OCI-LY7 (cell line): ENCODE measurements at regions not wholly inside any gene's neighbourhood (a gene's known extent, or its start where the extent isn't known, plus 50 kb on each side); places are given as distances from the start of the nearest gene placed in this dataset.

Experiments used
- BruUV-seq: library from RNA; stranded (reverse); fragments of 400-500 nt; replicated peaks from 2 replicates; lab custom pipeline; 2021; lab: Mats Ljungman, UMichigan
- CTCF ChIA-PET: fragments of 300-600 bp; sonication (Branson Sonifier 250); formaldehyde crosslinking; loops from one replicate; lab custom pipeline; 2022; ENCODE audit warnings: antibody characterized with exemption; ENCODE audit not compliant: unreplicated experiment; lab: Charles Lee
- POLR2A ChIA-PET: fragments of 300-600 bp; sonication (Branson Sonifier 250); formaldehyde crosslinking; loops from one replicate; lab custom pipeline; 2022; ENCODE audit warnings: antibody characterized with exemption; lab: Charles Lee
- DNase-seq: peaks from one replicate; pipeline ENCODE4 v3.0.0-alpha.2; 2015; ENCODE audit warnings: low spot score
- H2AFZ ChIP-seq: fragments of 200-600 bp; sonication (generic), shearing (Covaris generic); 2 replicates; pipeline ENCODE4 v1.6.1; 2014; ENCODE audit warnings: mild to moderate bottlenecking, antibody characterized with exemption, low read length, moderate library complexity
- H3K27ac ChIP-seq: fragments of 200-600 bp; sonication (generic); 2 replicates; pipeline ENCODE4 v1.5.1; 2014; ENCODE audit warnings: mixed run types, low read depth, mild to moderate bottlenecking, moderate library complexity, low read length, inconsistent platforms; ENCODE audit not compliant: poor library complexity, severe bottlenecking
- H3K36me3 ChIP-seq: fragments of 200-600 bp; sonication (generic); 2 replicates; pipeline ENCODE4 v1.6.1; 2014; ENCODE audit warnings: mild to moderate bottlenecking, antibody characterized with exemption, low read length, moderate library complexity, mixed read lengths; ENCODE audit not compliant: insufficient read depth
- H3K4me1 ChIP-seq: fragments of 200-600 bp; sonication (generic); 2 replicates; pipeline ENCODE4 v1.5.1; 2014; ENCODE audit warnings: mild to moderate bottlenecking, low read length; ENCODE audit not compliant: insufficient read depth, poor library complexity, severe bottlenecking
- H3K4me2 ChIP-seq: fragments of 200-600 bp; sonication (generic); 2 replicates; pipeline ENCODE4 v1.6.1; 2014; ENCODE audit warnings: mild to moderate bottlenecking, low read length
- H3K4me3 ChIP-seq: fragments of 200-600 bp; sonication (generic); 2 replicates; pipeline ENCODE4 v1.5.1; 2014; ENCODE audit warnings: mild to moderate bottlenecking, low read depth, low read length; ENCODE audit not compliant: poor library complexity, severe bottlenecking
- H3K79me2 ChIP-seq: fragments of 200-600 bp; sonication (generic); 2 replicates; pipeline ENCODE4 v1.6.1; 2016; ENCODE audit warnings: low read depth, mild to moderate bottlenecking, low read length, moderate library complexity, mixed read lengths; ENCODE audit not compliant: insufficient read depth
- H3K9me2 ChIP-seq: fragments of 200-600 bp; sonication (generic); 2 replicates; pipeline ENCODE4 v1.6.1; 2016; ENCODE audit warnings: mild to moderate bottlenecking, low read length, mixed read lengths; ENCODE audit not compliant: insufficient read depth
- H3K9me3 ChIP-seq: fragments of 200-600 bp; sonication (generic); 2 replicates; pipeline ENCODE4 v1.6.1; 2014; ENCODE audit warnings: mild to moderate bottlenecking, mixed run types, low read length, mixed read lengths
- H4K20me1 ChIP-seq: fragments of 200-600 bp; sonication (generic); 2 replicates; pipeline ENCODE4 v1.6.1; 2014; ENCODE audit warnings: mild to moderate bottlenecking, antibody characterized with exemption, low read length, moderate library complexity, mixed read lengths; ENCODE audit not compliant: insufficient read depth
- CTCF ChIP-seq: fragments of 200-600 bp; sonication (generic); conservative IDR thresholded peaks from 2 replicates; pipeline ENCODE4 v1.5.1; 2014; ENCODE audit warnings: mild to moderate bottlenecking, antibody characterized with exemption, low read length, moderate library complexity, mixed read lengths
- EZH2phosphoT487 ChIP-seq: fragments of 200-600 bp; sonication (generic); IDR thresholded peaks from 2 replicates; pipeline ENCODE4 v1.6.1; 2018; ENCODE audit warnings: low read depth, borderline replicate concordance, mild to moderate bottlenecking, mixed run types, antibody characterized with exemption, low read length, moderate library complexity, mixed read lengths
- intact Hi-C: fragments of 100-400 bp; cut with micrococcal nuclease; formaldehyde crosslinking; loops from one replicate; pipeline ENCODE4 v1.10.0; 2022; ENCODE audit not compliant: unreplicated experiment

- DNase-seq: no peak
- H3K4me1 ChIP-seq: no peaks in the 10 kb centered on the region
- no peaks in the 10 kb centered on the region for H3K9me2 ChIP-seq
- intact Hi-C loops: no loop called here
- no peaks in the 10 kb centered on the region for H4K20me1 ChIP-seq
- no peaks in the 10 kb centered on the region for H3K79me2 ChIP-seq
- POLR2A ChIA-PET: no interaction called here
- no peak overlapping the region for H2AFZ ChIP-seq
- no peaks in the 10 kb centered on the region for H3K9me3 ChIP-seq
- CTCF ChIA-PET: no interaction called here
- H3K4me2 ChIP-seq: no peak overlapping the region
- no peaks in the 10 kb centered on the region for H3K36me3 ChIP-seq
- TF ChIP-seq CTCF (no peak), EZH2phosphoT487 (no peak)
- BruUV-seq: no TSS peak
- H3K27ac ChIP-seq: no peak overlapping the region
- no peak overlapping the region for H3K4me3 ChIP-seq
These were observed 128.7 kb upstream of the TANK start for GRCh38 chr2:161031511-161031910.

GRCh38 chr2:161032635-161033034 lies 127.6 kb upstream of the TANK start:
- H3K4me3 ChIP-seq: no peak overlapping the region
- H3K9me2 ChIP-seq: no peaks in the 10 kb centered on the region
- no peak overlapping the region for H3K27ac ChIP-seq
- no peak for TF ChIP-seq EZH2phosphoT487
- TF ChIP-seq CTCF: no peak
- no peak for DNase-seq
- H3K9me3 ChIP-seq: no peaks in the 10 kb centered on the region
- ChIA-PET POLR2A (no interaction called here), CTCF (no interaction called here)
- no peaks in the 10 kb centered on the region for H3K79me2 ChIP-seq
- H3K4me1 ChIP-seq: no peaks in the 10 kb centered on the region
- no peak overlapping the region for H3K4me2 ChIP-seq
- intact Hi-C loops: no loop called here
- no peaks in the 10 kb centered on the region for H3K36me3 ChIP-seq
- H2AFZ ChIP-seq: no peak overlapping the region
- no peaks in the 10 kb centered on the region for H4K20me1 ChIP-seq
- no TSS peak for BruUV-seq

- Histone ChIP-seq H3K9me2 (no peaks in the 10 kb centered on the region), H3K4me2 (no peak overlapping the region), H3K27ac (no peak overlapping the region), H3K4me3 (no peak overlapping the region), H3K9me3 (no peaks in the 10 kb centered on the region), H4K20me1 (no peaks in the 10 kb centered on the region), H2AFZ (no peak overlapping the region), H3K36me3 (no peaks in the 10 kb centered on the region), H3K4me1 (no peaks in the 10 kb centered on the region), H3K79me2 (no peaks in the 10 kb centered on the region)
- BruUV-seq: no TSS peak
- TF ChIP-seq EZH2phosphoT487 (no peak), CTCF (no peak)
- ChIA-PET POLR2A (interaction anchor here (0.6 kb wide), 1 partner anchor 1439 kb away, joined by 3 read pairs; no protein-coding TSS in a partner anchor), CTCF (no interaction called here)
- intact Hi-C loops: no loop called here
- DNase-seq: no peak
These were observed 127.1 kb upstream of the TANK start for GRCh38 chr2:161033059-161033660.
